Lung (tissue), 11 donors: ENCODE measurements at regions not wholly inside any gene's neighbourhood (a gene's known extent, or its start where the extent isn't known, plus 50 kb on each side); places are given as distances from the start of the nearest gene placed in this dataset.

Experiments
- ATAC-seq: fragments of 200-7000 bp; cut with Tn5 transposase; one replicate; pipeline ENCODE4 v1.9.1; 2020; ENCODE audit warnings: moderate number of reproducible peaks; ENCODE audit not compliant: insufficient read depth, low FRiP score
- DNase-seq, 3 donors: peaks; one replicate each; pipeline ENCODE4 v3.0.0-alpha.2; 2013 to 2017
- H3K27ac ChIP-seq, 2 donors: one replicate each; pipeline ENCODE4 v1.5.1; 2013; ENCODE audit warnings: mild to moderate bottlenecking in 2 of 2, moderate library complexity in 2 of 2, control low read depth in 1 of 2, inconsistent platforms in 1 of 2, low read depth in 1 of 2, low read length in 1 of 2
- H3K27me3 ChIP-seq, 3 donors: one replicate each; pipeline ENCODE4 v1.5.1; 2013; ENCODE audit warnings: low read length in 2 of 3; ENCODE audit not compliant: control insufficient read depth in 3 of 3, insufficient read depth in 3 of 3
- H3K36me3 ChIP-seq, 4 donors: one replicate each; pipeline ENCODE4 v1.5.1; 2013; ENCODE audit warnings: low read length in 4 of 4, mild to moderate bottlenecking in 1 of 4, moderate library complexity in 1 of 4; ENCODE audit not compliant: control insufficient read depth in 4 of 4, insufficient read depth in 4 of 4
- H3K4me1 ChIP-seq, 5 donors: one replicate each; pipeline ENCODE4 v1.5.1; 2013; ENCODE audit warnings: low read length in 5 of 5, mild to moderate bottlenecking in 2 of 5, moderate library complexity in 1 of 5; ENCODE audit not compliant: control insufficient read depth in 5 of 5, insufficient read depth in 5 of 5
- H3K4me3 ChIP-seq: one replicate; pipeline ENCODE4 v1.5.1; 2013; ENCODE audit warnings: mild to moderate bottlenecking, control low read depth, moderate library complexity
- H3K9ac ChIP-seq, 2 donors: one replicate each; pipeline ENCODE4 v1.5.1; 2013; ENCODE audit warnings: low read length in 2 of 2, control low read depth in 1 of 2; ENCODE audit not compliant: insufficient read depth in 1 of 2
- H3K9me3 ChIP-seq, 4 donors: one replicate each; pipeline ENCODE4 v1.5.1; 2013; ENCODE audit warnings: low read length in 3 of 4, mild to moderate bottlenecking in 1 of 4, moderate library complexity in 1 of 4; ENCODE audit not compliant: control insufficient read depth in 4 of 4, insufficient read depth in 3 of 4
- CTCF ChIP-seq: IDR thresholded peaks from 2 replicates; pipeline ENCODE4 v1.5.1; 2012; ENCODE audit warnings: mild to moderate bottlenecking; ENCODE audit errors: control extremely low read depth, extremely low read depth
- WGBS, 2 donors: extraction: QIAGEN DNeasy Blood & Tissue Kit; methylation state at CpG; one replicate each; pipeline ENCODE4 v1.1.7; 2013; 5-methylcytosine and 5-hydroxymethylcytosine counted together
- donor health status: control.
- donor health status: control.
- donor health status: Bipolar disorder and iron deficiency.
- donor health status: healthy.
- donor health status: DM: yes; HTN: yes; CAD: no.

DNA sequence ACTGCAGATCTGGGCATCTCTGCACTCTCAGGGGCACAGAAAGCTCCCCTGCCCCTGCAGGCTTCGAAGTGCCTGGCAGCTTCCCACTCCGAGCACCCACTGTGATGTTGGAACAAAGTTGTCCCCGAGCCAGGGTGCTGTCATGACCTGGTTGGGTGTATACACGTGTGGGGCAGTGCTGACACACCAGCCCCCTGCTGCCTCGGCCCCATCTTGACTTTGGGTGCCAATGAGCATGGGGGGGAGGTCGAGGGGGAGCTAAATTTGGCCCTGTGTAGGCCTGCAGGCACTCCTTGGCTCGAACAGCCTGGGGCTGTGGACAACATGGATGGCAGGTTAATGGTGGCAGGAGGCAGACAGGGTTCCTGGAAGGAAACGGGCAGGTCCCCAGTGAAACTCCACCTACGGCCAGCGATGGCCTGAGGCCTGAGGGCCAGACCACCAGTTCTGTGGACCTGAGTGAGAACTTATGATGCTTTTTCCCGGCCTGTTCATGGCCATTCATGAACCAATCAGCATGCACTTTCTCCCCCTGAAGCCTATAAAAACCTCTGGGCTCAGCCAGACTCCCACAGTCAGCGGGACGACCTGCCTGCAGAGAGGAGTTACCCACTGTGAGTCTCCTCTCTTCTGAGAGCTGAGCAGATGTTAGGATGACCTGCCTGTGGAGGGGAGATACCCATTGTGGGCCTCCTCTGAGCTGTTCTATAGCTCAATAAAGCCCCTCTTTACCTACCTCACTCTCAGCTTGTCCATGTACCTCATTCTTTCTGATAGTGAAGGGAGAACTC, 1029.1 kb upstream of the GBE1 start:
- no peak overlapping the region for H3K27ac ChIP-seq
- H3K4me1 ChIP-seq: no peaks in the 10 kb centered on the region
- 81 to 83% methylated on average over 13 of the region's 13 CpGs for WGBS, 2 donors
- no peaks in the 10 kb centered on the region for H3K27me3 ChIP-seq
- ATAC-seq (no peak), DNase-seq (no peak)
- H3K9ac ChIP-seq: no peak overlapping the region
- no peak overlapping the region for H3K4me3 ChIP-seq
- H3K36me3 ChIP-seq: no peaks in the 10 kb centered on the region
- TF ChIP-seq CTCF: no peak
- peaks cover 0 to 3% (median 1%) of the 10 kb centered on the region in 4 donors for H3K9me3 ChIP-seq

DNA sequence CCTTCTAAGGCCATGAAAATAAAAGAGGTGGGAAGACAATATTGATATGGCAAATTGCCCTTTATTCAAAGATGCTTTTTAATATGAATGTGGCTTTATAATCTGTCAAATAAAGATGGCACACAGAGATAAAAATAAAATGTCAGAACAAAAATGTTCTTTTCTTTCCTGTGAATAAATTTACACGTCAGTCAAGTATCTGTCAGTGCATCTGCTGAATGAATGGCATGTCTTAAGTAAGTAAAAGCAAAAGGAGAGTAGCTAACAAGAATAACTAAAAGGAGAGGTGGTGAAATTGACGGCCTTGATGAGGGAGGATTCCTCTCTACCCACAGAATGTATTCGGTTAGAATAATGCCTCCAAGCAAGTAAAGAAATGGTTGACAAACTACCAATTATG, 1021.7 kb upstream of the GBE1 start:
- ATAC-seq: no peak
- TF ChIP-seq CTCF: no peak
- Histone ChIP-seq H3K4me3 (no peak overlapping the region), H3K9ac (no peak overlapping the region), H3K27ac (no peak overlapping the region), H3K9me3 (no peaks in the 10 kb centered on the region), H3K27me3 (no peaks in the 10 kb centered on the region), H3K36me3 (no peaks in the 10 kb centered on the region), H3K4me1 (no peaks in the 10 kb centered on the region)
- WGBS, 2 donors: 81 to 85% methylated on average over 3 of the region's 3 CpGs
- no peak for DNase-seq

DNA sequence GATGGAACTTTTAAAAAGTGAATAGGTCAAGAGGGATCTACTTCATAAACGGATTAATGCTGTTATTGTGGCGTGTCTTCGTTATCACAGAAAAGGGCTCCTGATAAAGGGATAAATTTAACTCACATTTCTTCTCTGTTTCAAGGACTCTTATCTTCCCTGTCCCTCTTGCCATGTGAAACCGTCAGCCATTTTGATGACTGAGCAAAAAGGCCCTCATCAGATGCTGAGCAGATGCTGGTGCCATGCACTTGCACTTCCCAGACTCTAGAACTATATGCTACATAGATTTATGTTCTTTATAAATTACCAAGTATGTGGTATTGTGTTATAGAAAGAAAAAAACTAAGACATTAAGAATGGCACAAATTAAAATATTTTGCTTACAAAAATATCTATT, 1011.8 kb upstream of the GBE1 start:
- DNase-seq: no peak
- no peak overlapping the region for H3K9ac ChIP-seq
- 82 to 88% methylated on average over 4 of the region's 4 CpGs for WGBS, 2 donors
- no peak overlapping the region for H3K4me3 ChIP-seq
- H3K4me1 ChIP-seq: peaks cover 0 to 2% (median 0%) of the 10 kb centered on the region in 5 donors
- no peak for ATAC-seq
- TF ChIP-seq CTCF: no peak
- H3K27me3 ChIP-seq: no peaks in the 10 kb centered on the region
- no peak overlapping the region for H3K27ac ChIP-seq
- H3K9me3 ChIP-seq: peaks cover 0 to 5% (median 0%) of the 10 kb centered on the region in 4 donors
- no peaks in the 10 kb centered on the region for H3K36me3 ChIP-seq
